Activated naive CD4-positive, alpha-beta T cell treated with anti-CD3 and anti-CD28 coated beads for 36 hours (primary cell): ENCODE measurements at regions not wholly inside any gene's neighbourhood (a gene's known extent, or its start where the extent isn't known, plus 50 kb on each side); places are given as distances from the start of the nearest gene placed in this dataset.

Experiments used
- CTCF ChIA-PET: fragments of 350-600 bp; sonication (Branson Sonifier 250); formaldehyde crosslinking; loops from one replicate; lab custom pipeline; 2021; ENCODE audit warnings: antibody characterized with exemption; lab: Charles Lee
- DNase-seq: peaks from one replicate; pipeline ENCODE4 v3.0.0-alpha.2; 2020
- H3K27ac Mint-ChIP-seq: one replicate; pipeline ENCODE4 v1.8.0; 2021; ENCODE audit warnings: mild to moderate bottlenecking, mixed read lengths
- H3K27me3 Mint-ChIP-seq: one replicate; pipeline ENCODE4 v1.8.0; 2021; ENCODE audit warnings: low read depth, mixed read lengths
- H3K36me3 Mint-ChIP-seq: one replicate; pipeline ENCODE4 v1.8.0; 2021; ENCODE audit warnings: low read depth, mixed read lengths
- H3K4me1 Mint-ChIP-seq: one replicate; pipeline ENCODE4 v1.8.0; 2021; ENCODE audit warnings: low read depth, mixed read lengths
- H3K4me3 Mint-ChIP-seq: one replicate; pipeline ENCODE4 v1.8.0; 2021; ENCODE audit warnings: mild to moderate bottlenecking, moderate library complexity, mixed read lengths
- H3K9me3 Mint-ChIP-seq: one replicate; pipeline ENCODE4 v1.8.0; 2021; ENCODE audit warnings: mixed read lengths
- intact Hi-C: fragments of 100-400 bp; cut with micrococcal nuclease; formaldehyde crosslinking; loops from one replicate; pipeline ENCODE4 v1.15.1; 2023

GRCh38 chr13:106003651-106004050 is 531.8 kb downstream of the EFNB2 start:
- peaks cover 3% of the 10 kb centered on the region for H3K9me3 Mint-ChIP-seq
- no peaks in the 10 kb centered on the region for H3K4me1 Mint-ChIP-seq
- no peak for DNase-seq
- intact Hi-C loops, result no loop called here
- peaks cover 2% of the 10 kb centered on the region for H3K27me3 Mint-ChIP-seq
- CTCF ChIA-PET, result interaction anchor here (0.6 kb wide), 1 partner anchor 103 kb away, joined by 3 read pairs; no protein-coding TSS in a partner anchor
- H3K4me3 Mint-ChIP-seq, result no peak overlapping the region
- no peaks in the 10 kb centered on the region for H3K36me3 Mint-ChIP-seq
- no peak overlapping the region for H3K27ac Mint-ChIP-seq

DNA sequence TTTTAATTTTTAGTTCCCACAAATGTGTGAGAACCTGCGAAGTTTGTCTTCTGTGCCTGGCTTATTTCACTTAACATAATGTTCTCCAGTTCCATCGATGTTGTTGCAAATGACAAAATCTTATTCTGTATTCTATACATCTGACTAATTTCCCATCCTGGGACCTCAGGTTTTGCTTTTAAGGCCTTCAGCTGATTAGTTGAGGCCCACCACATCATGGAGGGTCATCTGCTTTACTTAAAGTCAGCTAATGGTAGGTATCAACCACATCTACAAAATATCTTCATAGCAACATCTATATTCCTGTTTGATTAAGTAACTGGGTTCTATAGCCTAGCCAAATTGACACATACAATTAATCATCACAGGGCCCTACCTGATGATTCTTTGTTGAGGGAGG is 534.0 kb downstream of the EFNB2 start:
- intact Hi-C loops, result no loop called here
- Mint-ChIP-seq H3K36me3 (no peaks in the 10 kb centered on the region), H3K27me3 (peaks cover 2% of the 10 kb centered on the region), H3K4me3 (no peak overlapping the region), H3K9me3 (peaks cover 4% of the 10 kb centered on the region), H3K27ac (no peak overlapping the region), H3K4me1 (no peaks in the 10 kb centered on the region)
- CTCF ChIA-PET, result no interaction called here
- DNase-seq, result no peak

GRCh38 chr13:105997581-105998550 is 537.6 kb downstream of the EFNB2 start:
- Mint-ChIP-seq H3K27ac (no peak overlapping the region), H3K4me1 (no peaks in the 10 kb centered on the region), H3K36me3 (no peaks in the 10 kb centered on the region), H3K9me3 (peaks cover 4% of the 10 kb centered on the region), H3K27me3 (no peaks in the 10 kb centered on the region), H3K4me3 (no peak overlapping the region)
- DNase-seq, result no peak
- intact Hi-C loops, result no loop called here
- CTCF ChIA-PET, result no interaction called here

DNA sequence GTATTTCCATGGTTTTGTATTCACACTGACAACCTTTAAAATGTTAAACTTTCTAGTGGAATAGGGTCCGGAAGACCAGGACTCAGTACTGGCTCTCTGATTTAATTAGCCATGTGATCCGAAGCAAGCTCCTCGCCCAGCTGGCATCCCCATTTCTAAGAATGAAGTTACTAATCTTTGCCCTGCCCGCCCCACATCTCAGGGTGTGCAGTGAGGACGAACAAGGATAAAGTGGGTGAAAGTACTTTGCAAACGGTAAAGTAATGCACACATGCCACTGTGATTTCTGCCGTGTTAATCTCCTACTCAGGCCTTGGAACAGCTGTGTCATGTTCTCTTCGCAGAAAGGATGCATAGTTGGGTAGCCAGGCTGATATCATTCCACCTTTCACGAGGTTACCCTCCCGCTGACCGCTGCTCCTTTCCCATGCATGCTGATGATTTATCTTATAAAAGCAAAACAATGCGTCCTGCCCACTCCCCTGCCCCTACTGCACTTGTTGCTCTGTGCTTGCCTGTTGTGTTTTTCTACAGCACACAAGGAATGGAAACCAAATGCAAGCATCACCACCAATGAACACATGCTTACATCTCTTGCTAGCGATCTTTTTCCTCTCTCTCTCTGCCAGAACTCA is 539.0 kb downstream of the EFNB2 start:
- intact Hi-C loops, result no loop called here
- Mint-ChIP-seq H3K4me3 (no peak overlapping the region), H3K27me3 (no peaks in the 10 kb centered on the region), H3K4me1 (no peaks in the 10 kb centered on the region), H3K9me3 (peaks cover 4% of the 10 kb centered on the region), H3K36me3 (no peaks in the 10 kb centered on the region), H3K27ac (no peak overlapping the region)
- CTCF ChIA-PET, result no interaction called here
- no peak for DNase-seq

DNA sequence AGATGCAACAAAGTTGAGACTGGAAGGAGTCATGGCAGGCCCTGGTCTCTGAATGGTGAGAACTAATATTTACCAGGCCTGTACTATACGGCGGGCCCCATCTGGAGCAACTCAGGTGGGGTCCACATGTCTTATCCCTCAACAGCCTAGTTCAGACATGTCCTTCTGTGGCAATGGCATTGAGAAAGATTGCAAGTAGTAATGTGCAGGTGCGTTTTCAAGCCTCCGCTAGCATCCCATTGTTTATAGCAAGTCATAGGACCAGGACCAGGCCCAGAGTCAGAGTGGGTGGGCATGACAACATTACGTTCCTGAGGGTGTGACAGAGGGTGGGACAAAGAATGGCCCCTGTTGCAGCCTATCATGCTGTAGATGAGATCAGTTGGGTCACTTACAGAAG is 541.1 kb downstream of the EFNB2 start:
- intact Hi-C loops, result no loop called here
- no peak overlapping the region for H3K4me3 Mint-ChIP-seq

DNA sequence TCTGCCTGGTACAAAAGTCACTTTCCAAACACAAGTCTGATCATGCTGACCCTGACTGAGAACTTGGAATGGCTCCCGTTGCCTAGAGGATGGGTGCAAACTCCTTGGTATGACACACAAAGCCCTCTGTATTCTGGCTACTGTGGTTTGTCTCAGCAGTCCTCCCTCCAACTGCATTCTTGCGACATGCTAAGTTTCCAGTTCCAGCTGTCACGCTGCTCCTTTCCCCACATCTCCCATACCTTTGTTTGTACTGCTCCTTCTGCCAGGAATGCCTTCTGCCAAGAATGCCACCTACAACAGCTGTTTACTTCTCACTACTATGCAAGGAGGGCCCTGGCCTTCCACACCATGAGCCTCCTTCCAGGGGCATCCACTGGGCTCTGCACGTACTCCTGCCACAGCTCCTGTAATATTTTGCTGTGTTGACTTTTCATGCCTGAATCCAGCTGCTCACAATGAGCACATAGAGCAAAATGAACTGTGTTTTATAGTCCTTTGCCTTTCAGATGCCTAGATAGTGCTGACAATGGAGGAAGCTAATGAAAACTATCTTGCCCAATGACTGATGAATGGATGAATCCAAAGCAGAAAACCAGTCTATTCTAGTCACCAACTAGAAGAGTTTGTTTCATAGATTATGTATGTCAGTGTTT is 543.7 kb downstream of the EFNB2 start:
- intact Hi-C loops, result no loop called here
- CTCF ChIA-PET, result no interaction called here
- no peaks in the 10 kb centered on the region for H3K27me3 Mint-ChIP-seq
- no peak overlapping the region for H3K27ac Mint-ChIP-seq
- no peaks in the 10 kb centered on the region for H3K4me1 Mint-ChIP-seq
- no peak for DNase-seq
- H3K4me3 Mint-ChIP-seq, result no peak overlapping the region
- H3K36me3 Mint-ChIP-seq, result no peaks in the 10 kb centered on the region
- H3K9me3 Mint-ChIP-seq, result no peaks in the 10 kb centered on the region

More for the DNA sequence above, 541.1 kb downstream of the EFNB2 start:
- CTCF ChIA-PET, result no interaction called here
- H3K9me3 Mint-ChIP-seq, result peaks cover 4% of the 10 kb centered on the region
- H3K27ac Mint-ChIP-seq, result no peak overlapping the region
- no peaks in the 10 kb centered on the region for H3K27me3 Mint-ChIP-seq
- H3K36me3 Mint-ChIP-seq, result no peaks in the 10 kb centered on the region
- no peak for DNase-seq
- H3K4me1 Mint-ChIP-seq, result no peaks in the 10 kb centered on the region

- CTCF ChIA-PET, result no interaction called here
- no peak for DNase-seq
- Mint-ChIP-seq H3K9me3 (no peaks in the 10 kb centered on the region), H3K4me1 (no peaks in the 10 kb centered on the region), H3K36me3 (no peaks in the 10 kb centered on the region), H3K4me3 (no peak overlapping the region), H3K27ac (no peak overlapping the region), H3K27me3 (no peaks in the 10 kb centered on the region)
- intact Hi-C loops, result no loop called here
Observed at GRCh38 chr13:105991131-105991530, 544.3 kb downstream of the EFNB2 start.

DNA sequence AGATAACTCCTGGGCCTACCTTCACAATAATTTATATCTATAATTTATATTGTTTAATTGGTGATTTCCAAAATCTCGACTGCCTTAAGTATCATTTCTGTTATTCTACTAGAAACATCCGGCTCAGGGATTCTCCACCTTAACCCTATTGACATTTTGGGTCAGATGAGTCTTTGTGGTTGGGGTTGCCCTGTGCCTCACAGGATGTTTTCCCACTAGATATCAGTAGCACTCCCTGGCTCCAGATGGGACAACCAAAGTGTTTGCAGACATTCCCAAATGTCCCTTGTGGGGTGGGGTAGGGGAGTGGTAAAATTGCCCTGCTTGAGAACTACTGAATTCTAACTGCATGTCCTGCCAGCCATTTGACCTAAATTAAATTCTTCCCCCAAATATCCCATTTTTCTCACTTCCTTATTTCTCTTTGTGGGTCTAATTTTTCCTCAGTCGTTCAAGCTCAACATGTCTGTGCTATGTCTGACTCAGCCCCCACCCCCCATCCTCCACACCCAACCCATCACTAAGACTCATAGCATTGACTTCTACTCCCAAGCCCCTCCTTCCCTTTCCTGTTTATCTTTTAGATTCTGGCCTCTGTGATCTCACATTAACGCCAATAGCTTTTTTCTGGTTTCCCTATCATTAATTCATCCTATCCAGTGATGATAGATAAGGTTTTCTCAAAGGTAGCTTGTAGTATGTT is 545.1 kb downstream of the EFNB2 start:
- CTCF ChIA-PET, result no interaction called here
- Mint-ChIP-seq H3K27me3 (no peaks in the 10 kb centered on the region), H3K4me1 (no peaks in the 10 kb centered on the region), H3K9me3 (no peaks in the 10 kb centered on the region), H3K27ac (no peak overlapping the region), H3K4me3 (no peak overlapping the region), H3K36me3 (no peaks in the 10 kb centered on the region)
- DNase-seq, result no peak
- intact Hi-C loops, result no loop called here

DNA sequence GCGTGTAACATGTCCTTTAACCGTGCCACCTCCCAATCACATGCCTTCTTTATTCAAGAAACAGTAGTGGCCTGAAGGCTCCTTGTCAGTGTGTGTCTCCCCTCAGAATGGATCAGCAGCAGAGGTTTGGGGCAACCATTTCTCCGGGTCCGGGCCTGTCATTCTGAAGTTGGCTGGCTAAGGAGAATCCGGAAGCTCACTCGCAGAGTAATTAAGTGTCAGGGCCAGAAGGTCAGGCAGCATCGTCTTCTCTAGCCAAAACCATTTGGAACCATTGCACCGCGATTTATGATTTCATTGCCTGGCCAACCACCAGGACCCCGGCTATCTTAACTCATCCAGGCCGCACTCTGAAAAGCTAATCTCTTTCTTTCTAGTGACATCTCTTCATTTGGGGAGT is 550.8 kb downstream of the EFNB2 start:
- H3K27me3 Mint-ChIP-seq, result no peaks in the 10 kb centered on the region
- H3K4me3 Mint-ChIP-seq, result no peak overlapping the region
- intact Hi-C loops, result no loop called here
- no peaks in the 10 kb centered on the region for H3K9me3 Mint-ChIP-seq
- H3K36me3 Mint-ChIP-seq, result no peaks in the 10 kb centered on the region
- CTCF ChIA-PET, result no interaction called here
- H3K4me1 Mint-ChIP-seq, result no peaks in the 10 kb centered on the region
- no peak for DNase-seq
- no peak overlapping the region for H3K27ac Mint-ChIP-seq

DNA sequence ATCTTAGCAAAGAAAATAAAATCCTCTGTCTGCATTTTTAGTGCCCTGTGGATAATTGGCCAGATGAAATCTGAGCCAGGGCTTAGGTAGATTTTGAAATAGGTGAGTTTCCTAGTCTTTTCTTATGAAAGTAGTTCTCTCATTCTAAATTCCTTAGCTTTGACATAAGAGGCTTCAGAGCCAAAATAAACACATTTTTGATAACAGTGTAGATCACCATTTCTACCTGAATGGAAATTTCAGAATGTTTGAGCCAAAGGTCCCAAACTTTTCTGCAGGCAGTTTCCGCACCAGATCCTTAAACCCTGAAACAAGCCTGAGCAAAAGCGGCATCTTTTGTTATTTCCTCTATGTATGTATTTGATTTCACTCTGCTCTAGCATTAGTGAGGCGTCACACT is 551.2 kb downstream of the EFNB2 start:
- DNase-seq, result no peak
- CTCF ChIA-PET, result no interaction called here
- Mint-ChIP-seq H3K27me3 (no peaks in the 10 kb centered on the region), H3K4me3 (no peak overlapping the region), H3K4me1 (no peaks in the 10 kb centered on the region), H3K36me3 (no peaks in the 10 kb centered on the region), H3K27ac (no peak overlapping the region), H3K9me3 (no peaks in the 10 kb centered on the region)
- intact Hi-C loops, result no loop called here

GRCh38 chr13:105982219-105982930 is 553.1 kb downstream of the EFNB2 start:
- Mint-ChIP-seq H3K36me3 (no peaks in the 10 kb centered on the region), H3K27me3 (no peaks in the 10 kb centered on the region), H3K9me3 (no peaks in the 10 kb centered on the region), H3K4me1 (no peaks in the 10 kb centered on the region), H3K27ac (no peak overlapping the region), H3K4me3 (no peak overlapping the region)
- intact Hi-C loops, result no loop called here
- CTCF ChIA-PET, result interaction anchor here (0.5 kb wide), 1 partner anchor 530 kb away, joined by 3 read pairs; no protein-coding TSS in a partner anchor
- no peak for DNase-seq
